ENCODE measurements at regions not wholly inside any gene's neighbourhood (a gene's known extent, or its start where the extent isn't known, plus 50 kb on each side); places are given as distances from the start of the nearest gene placed in this dataset.
"Not testable (repeated sequence)": the region's sequence is repeated elsewhere in the genome, so short reads cannot be mapped to it uniquely, and the experiment has no call there.

- Histone ChIP-seq H3K36me3 (no peaks in the 10 kb centered on the region), H3K9me3 (no peaks in the 10 kb centered on the region), H3K4me1 (no peaks in the 10 kb centered on the region), H3K27ac (no peak overlapping the region), H3K4me3 (no peak overlapping the region), H3K27me3 (no peaks in the 10 kb centered on the region)
- DNase-seq (no peak), ATAC-seq (no peak)
- intact Hi-C loops (cut with DNase I; ENCODE audit: low total_unique reads) = no loop called here
- TF ChIP-seq, protein P1, sequence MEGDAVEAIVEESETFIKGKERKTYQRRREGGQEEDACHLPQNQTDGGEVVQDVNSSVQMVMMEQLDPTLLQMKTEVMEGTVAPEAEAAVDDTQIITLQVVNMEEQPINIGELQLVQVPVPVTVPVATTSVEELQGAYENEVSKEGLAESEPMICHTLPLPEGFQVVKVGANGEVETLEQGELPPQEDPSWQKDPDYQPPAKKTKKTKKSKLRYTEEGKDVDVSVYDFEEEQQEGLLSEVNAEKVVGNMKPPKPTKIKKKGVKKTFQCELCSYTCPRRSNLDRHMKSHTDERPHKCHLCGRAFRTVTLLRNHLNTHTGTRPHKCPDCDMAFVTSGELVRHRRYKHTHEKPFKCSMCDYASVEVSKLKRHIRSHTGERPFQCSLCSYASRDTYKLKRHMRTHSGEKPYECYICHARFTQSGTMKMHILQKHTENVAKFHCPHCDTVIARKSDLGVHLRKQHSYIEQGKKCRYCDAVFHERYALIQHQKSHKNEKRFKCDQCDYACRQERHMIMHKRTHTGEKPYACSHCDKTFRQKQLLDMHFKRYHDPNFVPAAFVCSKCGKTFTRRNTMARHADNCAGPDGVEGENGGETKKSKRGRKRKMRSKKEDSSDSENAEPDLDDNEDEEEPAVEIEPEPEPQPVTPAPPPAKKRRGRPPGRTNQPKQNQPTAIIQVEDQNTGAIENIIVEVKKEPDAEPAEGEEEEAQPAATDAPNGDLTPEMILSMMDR (IDR thresholded peaks at IDR 0.05 in 4 of 5, conservative IDR thresholded peaks at IDR 0.05 in 1 of 5) = no peak
- TF ChIP-seq POLR2A (IDR thresholded peaks at IDR 0.05) = no peak
- in situ Hi-C loops (cut with MboI; ENCODE audit: low sequenced_read_pairs in 4 of 4) = no loop called here
Measured at GRCh38 chr1:192879406-192879805, 70.6 kb downstream of the RGS2 start.

DNA sequence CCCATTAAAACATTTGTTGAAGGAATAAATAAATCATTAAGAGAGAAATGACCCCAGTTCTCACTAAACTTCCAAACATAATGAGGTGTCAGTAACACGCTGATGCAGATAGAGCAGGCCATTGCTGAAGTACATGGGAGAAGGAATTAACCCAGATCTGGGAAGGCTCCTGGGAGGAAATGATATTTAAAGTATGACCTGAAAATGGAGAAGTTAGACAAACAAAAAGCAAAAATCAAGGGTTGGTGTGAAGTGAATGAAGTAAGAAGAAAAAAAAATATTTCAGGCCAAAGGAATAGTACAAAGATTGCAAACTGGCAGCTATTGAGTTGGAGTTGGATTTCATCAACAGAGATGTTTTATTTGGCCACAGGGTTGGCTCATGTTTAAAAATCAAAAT is 71.4 kb downstream of the RGS2 start:
- no peaks in the 10 kb centered on the region for H3K36me3 ChIP-seq
- H3K27ac ChIP-seq = no peak overlapping the region
- intact Hi-C loops (cut with DNase I; ENCODE audit: low total_unique reads) (no loop called here), in situ Hi-C loops (cut with MboI; ENCODE audit: low sequenced_read_pairs in 4 of 4) (no loop called here)
- no peaks in the 10 kb centered on the region for H3K27me3 ChIP-seq
- H3K4me3 ChIP-seq = no peak overlapping the region
- ATAC-seq (no peak), DNase-seq (no peak)
- TF ChIP-seq POLR2A (IDR thresholded peaks at IDR 0.05) = no peak
- TF ChIP-seq, protein P1 (IDR thresholded peaks at IDR 0.05 in 4 of 5, conservative IDR thresholded peaks at IDR 0.05 in 1 of 5) = no peak
- H3K4me1 ChIP-seq = no peaks in the 10 kb centered on the region
- no peaks in the 10 kb centered on the region for H3K9me3 ChIP-seq

DNA sequence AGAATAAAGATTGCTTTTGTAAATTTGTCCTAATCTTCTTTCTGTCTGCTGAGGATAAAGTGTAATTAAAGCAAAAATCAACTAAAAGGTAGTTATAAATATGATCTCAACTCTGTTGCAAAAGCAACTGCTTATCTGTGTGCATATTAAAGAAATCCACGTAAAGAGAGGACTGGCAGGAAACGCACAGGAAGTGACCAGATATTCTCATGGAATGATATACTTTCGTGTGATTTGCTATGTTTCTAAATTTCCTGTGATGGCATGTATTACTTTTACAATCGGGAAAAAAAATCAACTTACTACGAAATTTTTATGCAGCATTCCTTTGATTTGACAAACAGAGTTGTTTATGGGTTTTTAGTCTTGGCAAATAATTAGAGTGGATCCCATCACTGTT is 75.4 kb downstream of the RGS2 start:
- H3K4me3 ChIP-seq = no peak overlapping the region
- in situ Hi-C loops (cut with MboI; ENCODE audit: low sequenced_read_pairs in 4 of 4) (no loop called here), intact Hi-C loops (cut with DNase I; ENCODE audit: low total_unique reads) (no loop called here)
- H3K4me1 ChIP-seq = no peaks in the 10 kb centered on the region
- H3K27ac ChIP-seq = no peak overlapping the region
- TF ChIP-seq, protein P1 (IDR thresholded peaks at IDR 0.05 in 4 of 5, conservative IDR thresholded peaks at IDR 0.05 in 1 of 5) = no peak
- TF ChIP-seq POLR2A (IDR thresholded peaks at IDR 0.05) = no peak
- no peaks in the 10 kb centered on the region for H3K27me3 ChIP-seq
- DNase-seq (no peak), ATAC-seq (no peak)
- H3K9me3 ChIP-seq = no peaks in the 10 kb centered on the region
- H3K36me3 ChIP-seq = no peaks in the 10 kb centered on the region

DNA sequence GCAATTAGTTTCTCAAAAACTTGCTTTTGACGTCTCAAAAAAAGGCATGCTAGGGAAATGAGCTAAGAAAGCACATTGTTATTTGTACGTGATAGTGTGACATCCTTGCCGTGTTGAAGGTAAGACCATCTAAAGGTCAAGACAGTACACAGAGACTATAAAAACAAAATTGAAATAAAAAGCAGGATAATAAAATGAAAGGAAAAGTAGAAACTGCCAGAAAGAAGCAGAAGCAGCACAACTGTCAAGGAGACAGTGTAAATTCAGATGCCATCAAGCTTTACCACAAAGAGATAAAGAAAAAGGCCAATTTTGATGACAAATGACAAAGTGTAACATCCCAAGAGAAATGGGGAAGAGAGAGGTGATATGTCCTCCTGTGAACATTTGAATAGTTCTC is 76.5 kb downstream of the RGS2 start:
- H3K4me1 ChIP-seq; H3K9me3 ChIP-seq; H3K4me3 ChIP-seq; H3K27me3 ChIP-seq; intact Hi-C loops (cut with DNase I; ENCODE audit: low total_unique reads); H3K36me3 ChIP-seq; in situ Hi-C loops (cut with MboI; ENCODE audit: low sequenced_read_pairs in 4 of 4); ATAC-seq; DNase-seq; H3K27ac ChIP-seq: not testable (repeated sequence)

DNA sequence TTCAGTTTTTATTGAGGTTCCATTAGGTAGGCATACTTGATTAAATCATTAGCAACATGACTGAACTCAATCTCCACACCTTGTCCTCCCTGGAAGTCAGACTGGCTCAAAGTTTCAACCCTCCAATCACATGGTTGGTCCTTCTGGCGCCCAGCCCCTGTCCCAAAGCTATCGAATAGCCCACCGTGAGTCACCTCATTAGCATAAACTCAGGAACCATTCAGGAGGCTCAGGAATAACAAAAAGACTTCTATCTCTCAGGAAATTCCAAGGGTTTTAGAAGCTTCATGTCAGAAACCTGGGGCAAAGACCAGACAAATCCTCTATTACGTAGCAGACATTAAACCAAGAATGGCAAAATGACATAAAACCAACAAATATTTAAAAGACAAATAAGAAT is 78.6 kb downstream of the RGS2 start:
- in situ Hi-C loops (cut with MboI; ENCODE audit: low sequenced_read_pairs in 4 of 4) = no loop called here
- no peaks in the 10 kb centered on the region for H3K36me3 ChIP-seq

More for the DNA sequence above, 78.6 kb downstream of the RGS2 start:
- ATAC-seq (no peak), DNase-seq (no peak)
- Histone ChIP-seq H3K9me3 (no peaks in the 10 kb centered on the region), H3K4me3 (no peak overlapping the region), H3K4me1 (no peaks in the 10 kb centered on the region), H3K27me3 (no peaks in the 10 kb centered on the region), H3K27ac (no peak overlapping the region)
- TF ChIP-seq, protein P1 (IDR thresholded peaks at IDR 0.05 in 4 of 5, conservative IDR thresholded peaks at IDR 0.05 in 1 of 5) = no peak
- no peak for TF ChIP-seq POLR2A (IDR thresholded peaks at IDR 0.05)
- intact Hi-C loops (cut with DNase I; ENCODE audit: low total_unique reads) = no loop called here
